Neural cell (in vitro differentiated cells): ENCODE measurements at regions not wholly inside any gene's neighbourhood (a gene's known extent, or its start where the extent isn't known, plus 50 kb on each side); places are given as distances from the start of the nearest gene placed in this dataset.

ENCODE experiments used
- H2AFZ ChIP-seq: fragments of 200-600, 300-800 bp; sonication (generic), shearing (Covaris generic); 2 replicates; pipeline ENCODE4 v1.6.0; 2014; ENCODE audit warnings: low read depth, mild to moderate bottlenecking, antibody characterized with exemption, low read length, moderate library complexity
- H3F3A ChIP-seq: fragments of 200-600 bp; shearing (Covaris generic); 2 replicates; pipeline ENCODE4 v1.6.1; 2016; ENCODE audit warnings: mild to moderate bottlenecking, moderate library complexity, mixed read lengths, antibody characterized with exemption, low read length; ENCODE audit not compliant: insufficient read depth, poor library complexity, severe bottlenecking
- H3K27ac ChIP-seq: fragments of 200-600, 300-800 bp; sonication (generic), shearing (Covaris generic); 2 replicates; pipeline ENCODE4 v1.5.1; 2014; ENCODE audit warnings: mild to moderate bottlenecking, low read length, moderate library complexity
- H3K27me3 ChIP-seq: fragments of 300-800, 200-600 bp; sonication (generic), shearing (Covaris generic); 2 replicates; pipeline ENCODE4 v1.6.0; 2014; ENCODE audit warnings: mild to moderate bottlenecking, low read depth, low read length, moderate library complexity; ENCODE audit not compliant: insufficient read depth
- H3K36me3 ChIP-seq: fragments of 300-800, 200-600 bp; sonication (generic), shearing (Covaris generic); 2 replicates; pipeline ENCODE4 v1.5.1; 2014; ENCODE audit warnings: mild to moderate bottlenecking, antibody characterized with exemption, low read length, moderate library complexity; ENCODE audit not compliant: insufficient read depth
- H3K4me2 ChIP-seq: fragments of 300-800, 200-600 bp; sonication (generic), shearing (Covaris generic); 2 replicates; pipeline ENCODE4 v1.6.0; 2014; ENCODE audit warnings: mild to moderate bottlenecking, low read length
- H3K4me3 ChIP-seq: fragments of 300-800, 200-600 bp; sonication (generic), shearing (Covaris generic); 2 replicates; pipeline ENCODE4 v1.5.1; 2014; ENCODE audit warnings: mild to moderate bottlenecking, low read length, moderate library complexity
- H3K79me2 ChIP-seq: fragments of 200-600 bp; shearing (Covaris generic); replicated peaks from 2 replicates; pipeline ENCODE4 v1.6.0; 2014; ENCODE audit warnings: mild to moderate bottlenecking, low read length, moderate library complexity; ENCODE audit not compliant: insufficient read depth
- H3K9ac ChIP-seq: fragments of 300-800, 200-600 bp; sonication (generic), shearing (Covaris generic); 2 replicates; pipeline ENCODE4 v1.6.1; 2016; ENCODE audit warnings: mild to moderate bottlenecking, low read length, mixed read lengths
- H3K9me2 ChIP-seq: fragments of 200-600 bp; shearing (Covaris generic); 2 replicates; pipeline ENCODE4 v1.6.1; 2016; ENCODE audit warnings: mild to moderate bottlenecking, low read length, mixed read lengths; ENCODE audit not compliant: insufficient read depth
- H3K9me3 ChIP-seq: fragments of 200-600, 300-800 bp; sonication (generic), shearing (Covaris generic); 2 replicates; pipeline ENCODE4 v1.6.1; 2016; ENCODE audit warnings: mild to moderate bottlenecking, mixed run types, low read length, moderate library complexity, mixed read lengths
- H4K20me1 ChIP-seq: fragments of 200-600 bp; shearing (Covaris generic); 2 replicates; pipeline ENCODE4 v1.6.1; 2016; ENCODE audit warnings: mild to moderate bottlenecking, mixed run types; ENCODE audit not compliant: insufficient read depth
- EP300 ChIP-seq: fragments of 450-650 bp; conservative IDR thresholded peaks from 2 replicates; pipeline ENCODE4 v1.6.1; 2014; ENCODE audit warnings: antibody characterized with exemption, mild to moderate bottlenecking, moderate library complexity; ENCODE audit not compliant: poor library complexity, severe bottlenecking
- EZH2 ChIP-seq: fragments of 200-600, 300-800 bp; shearing (Covaris generic), sonication (generic); IDR thresholded peaks from 2 replicates; pipeline ENCODE4 v1.6.1; 2014; ENCODE audit warnings: antibody characterized with exemption, low read length, borderline replicate concordance, mild to moderate bottlenecking; ENCODE audit not compliant: insufficient read depth, poor library complexity, severe bottlenecking
- MXI1 ChIP-seq: fragments of 450-650 bp; conservative IDR thresholded peaks from 2 replicates; pipeline ENCODE4 v1.6.1; 2014; ENCODE audit warnings: antibody characterized with exemption, mild to moderate bottlenecking; ENCODE audit not compliant: poor library complexity, severe bottlenecking
- POLR2AphosphoS5 ChIP-seq: IDR thresholded peaks from 2 replicates; pipeline ENCODE4 v1.6.1; 2012
- RAD21 ChIP-seq: fragments of 450-650 bp; conservative IDR thresholded peaks from 2 replicates; pipeline ENCODE4 v1.6.1; 2014; ENCODE audit warnings: antibody characterized with exemption, mild to moderate bottlenecking, moderate library complexity
- SMC3 ChIP-seq: fragments of 450-650 bp; conservative IDR thresholded peaks from 2 replicates; pipeline ENCODE4 v1.6.1; 2014; ENCODE audit warnings: antibody characterized with exemption, mild to moderate bottlenecking, moderate library complexity; ENCODE audit not compliant: poor library complexity
- TAF1 ChIP-seq: IDR thresholded peaks from 2 replicates; pipeline ENCODE4 v1.6.1; 2012; ENCODE audit warnings: low read depth
- TF ChIP-seq, protein P1 (sequence below): fragments of 450-650 bp; IDR thresholded peaks from 2 replicates; pipeline ENCODE4 v1.5.1; 2014; ENCODE audit warnings: antibody characterized with exemption, mild to moderate bottlenecking, moderate library complexity; ENCODE audit not compliant: poor library complexity, severe bottlenecking
- TF ChIP-seq, protein P2 (sequence below): IDR thresholded peaks from 2 replicates; pipeline ENCODE4 v1.6.1; 2012; ENCODE audit warnings: borderline replicate concordance

DNA sequence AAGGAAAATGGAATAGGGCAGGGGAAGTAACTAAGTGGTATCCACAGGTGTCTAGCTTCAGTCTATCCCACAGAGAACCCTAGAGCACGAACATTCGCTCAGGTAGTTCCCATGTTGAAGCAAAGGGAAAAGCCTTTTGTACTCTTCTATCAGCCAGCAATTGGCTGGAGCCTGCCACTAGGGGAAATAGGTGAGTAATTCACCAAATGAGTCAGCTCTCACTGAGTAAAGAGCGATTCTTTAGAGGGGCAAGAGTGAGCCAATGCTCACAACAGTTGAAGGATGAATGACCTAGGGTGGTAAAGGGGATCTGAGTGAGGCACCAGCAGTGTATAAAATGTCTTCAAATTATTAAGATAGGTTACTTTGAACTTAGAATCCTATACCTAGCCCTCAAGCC, 94.1 kb upstream of the ZNF800 start:
- Histone ChIP-seq H3K9me2 (no peaks in the 10 kb centered on the region), H3K79me2 (no peaks in the 10 kb centered on the region), H3K36me3 (no peaks in the 10 kb centered on the region), H3K27me3 (no peaks in the 10 kb centered on the region), H3K27ac (no peak overlapping the region), H3K4me2 (no peak overlapping the region), H4K20me1 (no peaks in the 10 kb centered on the region), H2AFZ (no peak overlapping the region), H3F3A (no peaks in the 10 kb centered on the region), H3K4me3 (no peak overlapping the region), H3K9me3 (no peaks in the 10 kb centered on the region), H3K9ac (no peak overlapping the region)
- TF ChIP-seq MXI1 (no peak), EP300 (no peak), TAF1 (no peak), RAD21 (no peak), EZH2 (no peak), POLR2AphosphoS5 (no peak), SMC3 (no peak)
- TF ChIP-seq, protein P1, sequence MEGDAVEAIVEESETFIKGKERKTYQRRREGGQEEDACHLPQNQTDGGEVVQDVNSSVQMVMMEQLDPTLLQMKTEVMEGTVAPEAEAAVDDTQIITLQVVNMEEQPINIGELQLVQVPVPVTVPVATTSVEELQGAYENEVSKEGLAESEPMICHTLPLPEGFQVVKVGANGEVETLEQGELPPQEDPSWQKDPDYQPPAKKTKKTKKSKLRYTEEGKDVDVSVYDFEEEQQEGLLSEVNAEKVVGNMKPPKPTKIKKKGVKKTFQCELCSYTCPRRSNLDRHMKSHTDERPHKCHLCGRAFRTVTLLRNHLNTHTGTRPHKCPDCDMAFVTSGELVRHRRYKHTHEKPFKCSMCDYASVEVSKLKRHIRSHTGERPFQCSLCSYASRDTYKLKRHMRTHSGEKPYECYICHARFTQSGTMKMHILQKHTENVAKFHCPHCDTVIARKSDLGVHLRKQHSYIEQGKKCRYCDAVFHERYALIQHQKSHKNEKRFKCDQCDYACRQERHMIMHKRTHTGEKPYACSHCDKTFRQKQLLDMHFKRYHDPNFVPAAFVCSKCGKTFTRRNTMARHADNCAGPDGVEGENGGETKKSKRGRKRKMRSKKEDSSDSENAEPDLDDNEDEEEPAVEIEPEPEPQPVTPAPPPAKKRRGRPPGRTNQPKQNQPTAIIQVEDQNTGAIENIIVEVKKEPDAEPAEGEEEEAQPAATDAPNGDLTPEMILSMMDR, result no peak
- TF ChIP-seq, protein P2, sequence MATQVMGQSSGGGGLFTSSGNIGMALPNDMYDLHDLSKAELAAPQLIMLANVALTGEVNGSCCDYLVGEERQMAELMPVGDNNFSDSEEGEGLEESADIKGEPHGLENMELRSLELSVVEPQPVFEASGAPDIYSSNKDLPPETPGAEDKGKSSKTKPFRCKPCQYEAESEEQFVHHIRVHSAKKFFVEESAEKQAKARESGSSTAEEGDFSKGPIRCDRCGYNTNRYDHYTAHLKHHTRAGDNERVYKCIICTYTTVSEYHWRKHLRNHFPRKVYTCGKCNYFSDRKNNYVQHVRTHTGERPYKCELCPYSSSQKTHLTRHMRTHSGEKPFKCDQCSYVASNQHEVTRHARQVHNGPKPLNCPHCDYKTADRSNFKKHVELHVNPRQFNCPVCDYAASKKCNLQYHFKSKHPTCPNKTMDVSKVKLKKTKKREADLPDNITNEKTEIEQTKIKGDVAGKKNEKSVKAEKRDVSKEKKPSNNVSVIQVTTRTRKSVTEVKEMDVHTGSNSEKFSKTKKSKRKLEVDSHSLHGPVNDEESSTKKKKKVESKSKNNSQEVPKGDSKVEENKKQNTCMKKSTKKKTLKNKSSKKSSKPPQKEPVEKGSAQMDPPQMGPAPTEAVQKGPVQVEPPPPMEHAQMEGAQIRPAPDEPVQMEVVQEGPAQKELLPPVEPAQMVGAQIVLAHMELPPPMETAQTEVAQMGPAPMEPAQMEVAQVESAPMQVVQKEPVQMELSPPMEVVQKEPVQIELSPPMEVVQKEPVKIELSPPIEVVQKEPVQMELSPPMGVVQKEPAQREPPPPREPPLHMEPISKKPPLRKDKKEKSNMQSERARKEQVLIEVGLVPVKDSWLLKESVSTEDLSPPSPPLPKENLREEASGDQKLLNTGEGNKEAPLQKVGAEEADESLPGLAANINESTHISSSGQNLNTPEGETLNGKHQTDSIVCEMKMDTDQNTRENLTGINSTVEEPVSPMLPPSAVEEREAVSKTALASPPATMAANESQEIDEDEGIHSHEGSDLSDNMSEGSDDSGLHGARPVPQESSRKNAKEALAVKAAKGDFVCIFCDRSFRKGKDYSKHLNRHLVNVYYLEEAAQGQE, result no peak

DNA sequence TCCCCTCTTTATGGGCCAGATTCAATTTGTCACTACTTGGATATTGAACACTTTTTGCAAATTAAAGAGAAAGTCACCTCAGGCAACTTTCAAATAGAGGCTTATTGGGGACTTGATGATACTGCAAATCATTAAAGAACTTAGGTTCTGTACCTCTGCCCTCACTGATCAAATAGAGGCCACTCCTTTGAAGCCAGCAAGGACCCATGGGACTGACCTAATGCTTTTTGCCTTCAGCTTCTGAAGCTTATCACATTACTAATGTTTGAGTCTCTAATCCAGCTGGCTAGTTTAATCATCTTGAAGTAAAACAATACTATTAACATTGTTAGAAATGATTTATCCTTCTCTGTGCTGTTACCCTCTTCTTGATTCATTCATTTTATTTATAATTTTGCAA, 93.0 kb upstream of the ZNF800 start:
- no peak overlapping the region for H3K4me3 ChIP-seq
- no peak overlapping the region for H3K9ac ChIP-seq
- no peaks in the 10 kb centered on the region for H3K27me3 ChIP-seq
- H3K36me3 ChIP-seq, result no peaks in the 10 kb centered on the region
- H3K27ac ChIP-seq, result no peak overlapping the region
- H2AFZ ChIP-seq, result no peak overlapping the region
- H3K79me2 ChIP-seq, result no peaks in the 10 kb centered on the region
- H3K9me3 ChIP-seq, result no peaks in the 10 kb centered on the region
- no peaks in the 10 kb centered on the region for H3K9me2 ChIP-seq
- no peak overlapping the region for H3K4me2 ChIP-seq
- TF ChIP-seq, protein P1, result no peak
- no peak for TF ChIP-seq SMC3
- TF ChIP-seq POLR2AphosphoS5, result no peak
- no peak for TF ChIP-seq EP300
- TF ChIP-seq RAD21, result no peak
- no peak for TF ChIP-seq MXI1
- no peak for TF ChIP-seq EZH2
- TF ChIP-seq, protein P2, result no peak
- no peak for TF ChIP-seq TAF1
- no peaks in the 10 kb centered on the region for H4K20me1 ChIP-seq
- no peaks in the 10 kb centered on the region for H3F3A ChIP-seq
